WI38 (cell line): ENCODE measurements at regions not wholly inside any gene's neighbourhood (a gene's known extent, or its start where the extent isn't known, plus 50 kb on each side); places are given as distances from the start of the nearest gene placed in this dataset.

Source experiments
- H3K4me3 ChIP-seq: 2 replicates; pipeline ENCODE4 v1.5.1; 2011; ENCODE audit warnings: low read depth, mild to moderate bottlenecking, control low read depth, low read length
- CTCF ChIP-seq: IDR thresholded peaks from 2 replicates; pipeline ENCODE4 v1.5.1; 2012; ENCODE audit warnings: low read depth, mild to moderate bottlenecking, control low read depth, low read length

GRCh38 chr4:112888622-112889021 lies 160.8 kb upstream of the ANK2 start:
- no peak overlapping the region for H3K4me3 ChIP-seq

GRCh38 chr4:112889199-112889598 lies 160.3 kb upstream of the ANK2 start:
- no peak overlapping the region for H3K4me3 ChIP-seq
- no peak for TF ChIP-seq CTCF

More at GRCh38 chr4:112888622-112889021, 160.8 kb upstream of the ANK2 start:
- no peak for TF ChIP-seq CTCF

GRCh38 chr4:112889619-112890527 lies 159.6 kb upstream of the ANK2 start:
- no peak overlapping the region for H3K4me3 ChIP-seq
- TF ChIP-seq CTCF = no peak

- TF ChIP-seq CTCF = no peak
- no peak overlapping the region for H3K4me3 ChIP-seq
Observed at GRCh38 chr4:112894480-112894879, 155.0 kb upstream of the ANK2 start.

GRCh38 chr4:112894951-112895350 lies 154.5 kb upstream of the ANK2 start:
- no peak overlapping the region for H3K4me3 ChIP-seq
- no peak for TF ChIP-seq CTCF

- no peak for TF ChIP-seq CTCF
- no peak overlapping the region for H3K4me3 ChIP-seq
Observed at GRCh38 chr4:112895811-112896608, 153.4 kb upstream of the ANK2 start.
